HEK293 (cell line): ENCODE measurements at regions not wholly inside any gene's neighbourhood (a gene's known extent, or its start where the extent isn't known, plus 50 kb on each side); places are given as distances from the start of the nearest gene placed in this dataset.

Experiments
- CTCF ChIA-PET: fragments of 350-600 bp; formaldehyde crosslinking; extraction: SDS; loops from one replicate; lab custom pipeline; 2021; ENCODE audit warnings: antibody characterized with exemption; lab: Yijun Ruan, JAX
- POLR2A ChIA-PET: fragments of 300-600 bp; formaldehyde crosslinking; extraction: SDS; loops from one replicate; lab custom pipeline; 2020; ENCODE audit warnings: antibody characterized with exemption, inconsistent platforms; lab: Yijun Ruan, JAX
- H3K27ac ChIP-seq: fragments of 200-500 bp; sonication (Bioruptor generic); 2 replicates; pipeline ENCODE4 v1.5.1; 2014; ENCODE audit warnings: low read depth, low read length, control low read depth, inconsistent platforms; ENCODE audit errors: extremely low read depth
- H3K36me3 ChIP-seq, 2 experiments: fragments of 200-500 bp in 1 of 2; sonication (Bioruptor generic) in 1 of 2; 1 replicate in 1 of 2; 2 replicates in 1 of 2; pipeline ENCODE4 v1.5.1; 2014 to 2017; ENCODE audit warnings: inconsistent platforms in 2 of 2, low read length in 2 of 2; ENCODE audit not compliant: control insufficient read depth in 2 of 2, insufficient read depth in 1 of 2
- H3K4me1 ChIP-seq: fragments of 200-500 bp; sonication (Bioruptor generic); 2 replicates; pipeline ENCODE4 v1.5.1; 2014; ENCODE audit warnings: mild to moderate bottlenecking, low read length, inconsistent platforms; ENCODE audit not compliant: control insufficient read depth, insufficient read depth
- H3K4me3 ChIP-seq: 2 replicates; pipeline ENCODE4 v1.5.1; 2011; ENCODE audit warnings: low read depth, mild to moderate bottlenecking, control low read depth, low read length, moderate library complexity
- H3K9me3 ChIP-seq: fragments of 200-500 bp; sonication (Bioruptor generic); 2 replicates; pipeline ENCODE4 v1.5.1; 2014; ENCODE audit warnings: low read depth, low read length, inconsistent platforms; ENCODE audit not compliant: control insufficient read depth, insufficient read depth
- BCL11A ChIP-seq: fragments of 450-650 bp; formaldehyde crosslinking; IDR thresholded peaks from 2 replicates; pipeline ENCODE4 v1.5.1; 2016; ENCODE audit warnings: low read depth, missing biosample characterization, missing genetic modification characterization
- GFI1B ChIP-seq: fragments of 450-650 bp; formaldehyde crosslinking; IDR thresholded peaks from 2 replicates; pipeline ENCODE4 v1.5.1; 2016; ENCODE audit warnings: missing biosample characterization, missing genetic modification characterization
- GLI4 ChIP-seq: fragments of 450-650 bp; formaldehyde crosslinking; IDR thresholded peaks from 2 replicates; pipeline ENCODE4 v1.5.1; 2016; ENCODE audit warnings: missing biosample characterization, missing genetic modification characterization
- HOXA7 ChIP-seq: sonication (generic); formaldehyde crosslinking; IDR thresholded peaks from 2 replicates; pipeline ENCODE4 v1.8.1; 2022; ENCODE audit warnings: missing genetic modification reagents, borderline replicate concordance
- SCRT2 ChIP-seq: fragments of 450-650 bp; formaldehyde crosslinking; IDR thresholded peaks from 2 replicates; pipeline ENCODE4 v1.5.1; 2016; ENCODE audit warnings: missing biosample characterization, missing genetic modification characterization
- TCF7L2 ChIP-seq: IDR thresholded peaks from 2 replicates; pipeline ENCODE4 v1.6.1; 2011; ENCODE audit warnings: low read depth, mild to moderate bottlenecking, inconsistent platforms, low read length, moderate library complexity, borderline replicate concordance
- YY2 ChIP-seq: fragments of 450-650 bp; formaldehyde crosslinking; IDR thresholded peaks from 2 replicates; pipeline ENCODE4 v1.5.1; 2016; ENCODE audit warnings: missing biosample characterization, missing genetic modification characterization
- ZBTB20 ChIP-seq: fragments of 450-650 bp; formaldehyde crosslinking; IDR thresholded peaks from 2 replicates; pipeline ENCODE4 v1.5.1; 2016; ENCODE audit warnings: missing biosample characterization, missing genetic modification characterization
- ZBTB48 ChIP-seq: fragments of 450-650 bp; formaldehyde crosslinking; IDR thresholded peaks from 2 replicates; pipeline ENCODE4 v1.5.1; 2016; ENCODE audit warnings: missing biosample characterization, missing genetic modification characterization
- ZNF16 ChIP-seq: fragments of 450-650 bp; formaldehyde crosslinking; IDR thresholded peaks from 2 replicates; pipeline ENCODE4 v1.5.1; 2016; ENCODE audit warnings: low read depth, missing biosample characterization, missing genetic modification characterization
- ZNF175 ChIP-seq: fragments of 450-650 bp; formaldehyde crosslinking; IDR thresholded peaks from 2 replicates; pipeline ENCODE4 v1.5.1; 2016; ENCODE audit warnings: missing biosample characterization, missing genetic modification characterization
- ZNF211 ChIP-seq: fragments of 450-650 bp; formaldehyde crosslinking; IDR thresholded peaks from 2 replicates; pipeline ENCODE4 v1.5.1; 2016; ENCODE audit warnings: low read depth, missing biosample characterization, missing genetic modification characterization
- ZNF221 ChIP-seq: fragments of 450-650 bp; formaldehyde crosslinking; IDR thresholded peaks from 2 replicates; pipeline ENCODE4 v1.5.1; 2017; ENCODE audit warnings: missing biosample characterization, missing genetic modification characterization, borderline replicate concordance
- ZNF248 ChIP-seq: fragments of 450-650 bp; formaldehyde crosslinking; IDR thresholded peaks from 2 replicates; pipeline ENCODE4 v1.5.1; 2017; ENCODE audit warnings: missing biosample characterization, missing genetic modification characterization
- ZNF274 ChIP-seq, 2 experiments: fragments of 200-500 bp in 1 of 2; fragments of 450-650 bp in 1 of 2; sonication (Bioruptor generic) in 1 of 2; formaldehyde crosslinking in 1 of 2; IDR thresholded peaks; 2 replicates each; pipeline versions ENCODE4 v1.5.1 to v1.6.1; 2014 to 2016; ENCODE audit warnings: borderline replicate concordance in 1 of 2, inconsistent platforms in 1 of 2, low read length in 1 of 2, missing biosample characterization in 1 of 2, missing genetic modification characterization in 1 of 2
- ZNF423 ChIP-seq: fragments of 450-650 bp; formaldehyde crosslinking; IDR thresholded peaks from 2 replicates; pipeline ENCODE4 v1.5.1; 2016; ENCODE audit warnings: missing biosample characterization, missing genetic modification characterization
- ZNF623 ChIP-seq: fragments of 450-650 bp; formaldehyde crosslinking; IDR thresholded peaks from 2 replicates; pipeline ENCODE4 v1.5.1; 2016; ENCODE audit warnings: missing biosample characterization, missing genetic modification characterization
- ZNF830 ChIP-seq: fragments of 450-650 bp; IDR thresholded peaks from 2 replicates; pipeline ENCODE4 v1.5.0; 2018; ENCODE audit warnings: missing biosample characterization, missing genetic modification characterization, low read depth, mild to moderate bottlenecking, moderate library complexity
- ZSCAN23 ChIP-seq: fragments of 450-650 bp; formaldehyde crosslinking; IDR thresholded peaks from 2 replicates; pipeline ENCODE4 v1.5.1; 2016; ENCODE audit warnings: missing biosample characterization, missing genetic modification characterization
- ZXDB ChIP-seq: fragments of 450-650 bp; formaldehyde crosslinking; IDR thresholded peaks from 2 replicates; pipeline ENCODE4 v1.5.1; 2016; ENCODE audit warnings: missing biosample characterization, missing genetic modification characterization
- TF ChIP-seq, protein P1 (sequence below): sonication (generic); formaldehyde crosslinking; IDR thresholded peaks from 2 replicates; pipeline ENCODE4 v1.8.1; 2022; ENCODE audit warnings: mild to moderate bottlenecking, moderate library complexity, missing genetic modification reagents
- TF ChIP-seq, protein P2 (sequence below): fragments of 450-650 bp; formaldehyde crosslinking; IDR thresholded peaks from 2 replicates; pipeline ENCODE4 v1.5.1; 2016; ENCODE audit warnings: missing biosample characterization, missing genetic modification characterization
- TF ChIP-seq, protein P3 (sequence below): fragments of 450-650 bp; formaldehyde crosslinking; IDR thresholded peaks from 2 replicates; pipeline ENCODE4 v1.5.1; 2016; ENCODE audit warnings: missing biosample characterization, missing genetic modification characterization
- TF ChIP-seq, protein P4 (sequence below): fragments of 450-650 bp; formaldehyde crosslinking; IDR thresholded peaks from 2 replicates; pipeline ENCODE4; 2016; ENCODE audit warnings: missing biosample characterization, missing genetic modification characterization
- TF ChIP-seq, protein P5 (sequence below): fragments of 450-650 bp; formaldehyde crosslinking; IDR thresholded peaks from 2 replicates; pipeline ENCODE4 v1.5.1; 2016; ENCODE audit warnings: missing biosample characterization, missing genetic modification characterization

DNA sequence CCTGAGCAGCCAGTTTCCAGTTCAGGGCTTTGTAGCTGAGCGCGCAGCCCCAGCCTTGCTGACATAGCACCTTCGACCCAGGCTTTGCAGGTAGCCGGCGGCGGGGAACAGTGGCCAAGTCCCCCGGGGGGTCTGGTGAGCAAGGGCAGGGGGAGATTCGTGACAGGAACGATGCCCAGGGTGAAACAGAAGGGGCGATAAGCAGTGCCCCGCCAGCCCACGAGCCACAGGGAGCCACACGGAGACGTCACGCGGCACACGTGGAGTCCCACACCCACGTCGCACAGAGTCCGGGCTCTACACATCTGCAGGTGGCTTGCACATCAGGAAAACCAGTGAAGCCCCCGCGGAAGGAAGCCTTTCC is 127.2 kb downstream of the SOX1 start (continued):
- TF ChIP-seq, protein P1, sequence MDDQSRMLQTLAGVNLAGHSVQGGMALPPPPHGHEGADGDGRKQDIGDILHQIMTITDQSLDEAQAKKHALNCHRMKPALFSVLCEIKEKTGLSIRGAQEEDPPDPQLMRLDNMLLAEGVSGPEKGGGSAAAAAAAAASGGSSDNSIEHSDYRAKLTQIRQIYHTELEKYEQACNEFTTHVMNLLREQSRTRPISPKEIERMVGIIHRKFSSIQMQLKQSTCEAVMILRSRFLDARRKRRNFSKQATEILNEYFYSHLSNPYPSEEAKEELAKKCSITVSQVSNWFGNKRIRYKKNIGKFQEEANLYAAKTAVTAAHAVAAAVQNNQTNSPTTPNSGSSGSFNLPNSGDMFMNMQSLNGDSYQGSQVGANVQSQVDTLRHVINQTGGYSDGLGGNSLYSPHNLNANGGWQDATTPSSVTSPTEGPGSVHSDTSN, result no peak
- TF ChIP-seq, protein P2, sequence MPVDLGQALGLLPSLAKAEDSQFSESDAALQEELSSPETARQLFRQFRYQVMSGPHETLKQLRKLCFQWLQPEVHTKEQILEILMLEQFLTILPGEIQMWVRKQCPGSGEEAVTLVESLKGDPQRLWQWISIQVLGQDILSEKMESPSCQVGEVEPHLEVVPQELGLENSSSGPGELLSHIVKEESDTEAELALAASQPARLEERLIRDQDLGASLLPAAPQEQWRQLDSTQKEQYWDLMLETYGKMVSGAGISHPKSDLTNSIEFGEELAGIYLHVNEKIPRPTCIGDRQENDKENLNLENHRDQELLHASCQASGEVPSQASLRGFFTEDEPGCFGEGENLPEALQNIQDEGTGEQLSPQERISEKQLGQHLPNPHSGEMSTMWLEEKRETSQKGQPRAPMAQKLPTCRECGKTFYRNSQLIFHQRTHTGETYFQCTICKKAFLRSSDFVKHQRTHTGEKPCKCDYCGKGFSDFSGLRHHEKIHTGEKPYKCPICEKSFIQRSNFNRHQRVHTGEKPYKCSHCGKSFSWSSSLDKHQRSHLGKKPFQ (tag by site-specific recombination), result no peak
- no peak for TF ChIP-seq GLI4 (tag by site-specific recombination)
- no peak for TF ChIP-seq HOXA7 (CRISPR knock-in tag)
- TF ChIP-seq ZSCAN23 (tag by site-specific recombination), result no peak
- TF ChIP-seq SCRT2 (tag by site-specific recombination), result no peak
- no peak for TF ChIP-seq ZNF623 (tag by site-specific recombination)
- no peak for TF ChIP-seq ZNF16 (tag by site-specific recombination)

DNA sequence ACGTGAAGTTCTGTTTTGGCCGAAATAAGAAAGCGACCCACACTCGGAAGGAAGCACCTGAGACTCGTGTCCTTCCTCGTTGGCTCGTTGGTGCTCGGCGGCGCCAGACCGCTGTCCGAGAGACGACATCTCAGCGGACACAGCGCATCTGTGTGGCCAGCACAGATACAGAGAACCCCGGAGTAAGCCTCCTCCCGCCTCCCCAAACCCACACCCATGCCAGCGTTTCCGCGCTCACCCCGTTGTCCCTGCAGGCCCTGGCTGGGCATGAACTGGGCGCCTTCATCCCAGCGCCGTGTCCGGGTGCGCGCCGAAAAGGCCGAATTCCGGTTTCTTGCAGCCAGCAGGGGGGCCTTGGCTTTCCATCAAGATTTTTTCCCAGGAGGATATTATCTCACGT is 127.6 kb downstream of the SOX1 start:
- H3K27ac ChIP-seq, result no peak overlapping the region
- no peaks in the 10 kb centered on the region for H3K36me3 ChIP-seq
- TF ChIP-seq ZXDB (tag by site-specific recombination) (no peak), BCL11A (tag by site-specific recombination) (no peak), TCF7L2 (no peak), YY2 (tag by site-specific recombination) (no peak), ZNF248 (no peak), ZNF423 (tag by site-specific recombination) (no peak), ZNF211 (no peak), ZNF830 (tag by site-specific recombination) (no peak), ZBTB48 (tag by site-specific recombination) (no peak), ZNF221 (tag by site-specific recombination) (no peak), ZBTB20 (tag by site-specific recombination) (no peak), GFI1B (tag by site-specific recombination) (no peak), ZNF274 (IDR thresholded peaks at IDR 0.05; ENCODE audit: low read length) (no peak), ZNF274 (tag by site-specific recombination; IDR thresholded peaks at IDR 0.05; ENCODE audit: borderline replicate concordance) (no peak), ZNF175 (tag by site-specific recombination) (no peak)
- TF ChIP-seq, protein P3, sequence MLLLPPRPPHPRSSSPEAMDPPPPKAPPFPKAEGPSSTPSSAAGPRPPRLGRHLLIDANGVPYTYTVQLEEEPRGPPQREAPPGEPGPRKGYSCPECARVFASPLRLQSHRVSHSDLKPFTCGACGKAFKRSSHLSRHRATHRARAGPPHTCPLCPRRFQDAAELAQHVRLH, result no peak
- TF ChIP-seq, protein P4, sequence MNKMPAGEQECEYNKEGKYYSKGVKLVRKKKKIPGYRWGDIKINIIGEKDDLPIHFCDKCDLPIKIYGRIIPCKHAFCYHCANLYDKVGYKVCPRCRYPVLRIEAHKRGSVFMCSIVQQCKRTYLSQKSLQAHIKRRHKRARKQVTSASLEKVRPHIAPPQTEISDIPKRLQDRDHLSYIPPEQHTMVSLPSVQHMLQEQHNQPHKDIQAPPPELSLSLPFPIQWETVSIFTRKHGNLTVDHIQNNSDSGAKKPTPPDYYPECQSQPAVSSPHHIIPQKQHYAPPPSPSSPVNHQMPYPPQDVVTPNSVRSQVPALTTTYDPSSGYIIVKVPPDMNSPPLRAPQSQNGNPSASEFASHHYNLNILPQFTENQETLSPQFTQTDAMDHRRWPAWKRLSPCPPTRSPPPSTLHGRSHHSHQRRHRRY (tag by site-specific recombination), result no peak
- TF ChIP-seq, protein P1, result no peak
- TF ChIP-seq, protein P5, sequence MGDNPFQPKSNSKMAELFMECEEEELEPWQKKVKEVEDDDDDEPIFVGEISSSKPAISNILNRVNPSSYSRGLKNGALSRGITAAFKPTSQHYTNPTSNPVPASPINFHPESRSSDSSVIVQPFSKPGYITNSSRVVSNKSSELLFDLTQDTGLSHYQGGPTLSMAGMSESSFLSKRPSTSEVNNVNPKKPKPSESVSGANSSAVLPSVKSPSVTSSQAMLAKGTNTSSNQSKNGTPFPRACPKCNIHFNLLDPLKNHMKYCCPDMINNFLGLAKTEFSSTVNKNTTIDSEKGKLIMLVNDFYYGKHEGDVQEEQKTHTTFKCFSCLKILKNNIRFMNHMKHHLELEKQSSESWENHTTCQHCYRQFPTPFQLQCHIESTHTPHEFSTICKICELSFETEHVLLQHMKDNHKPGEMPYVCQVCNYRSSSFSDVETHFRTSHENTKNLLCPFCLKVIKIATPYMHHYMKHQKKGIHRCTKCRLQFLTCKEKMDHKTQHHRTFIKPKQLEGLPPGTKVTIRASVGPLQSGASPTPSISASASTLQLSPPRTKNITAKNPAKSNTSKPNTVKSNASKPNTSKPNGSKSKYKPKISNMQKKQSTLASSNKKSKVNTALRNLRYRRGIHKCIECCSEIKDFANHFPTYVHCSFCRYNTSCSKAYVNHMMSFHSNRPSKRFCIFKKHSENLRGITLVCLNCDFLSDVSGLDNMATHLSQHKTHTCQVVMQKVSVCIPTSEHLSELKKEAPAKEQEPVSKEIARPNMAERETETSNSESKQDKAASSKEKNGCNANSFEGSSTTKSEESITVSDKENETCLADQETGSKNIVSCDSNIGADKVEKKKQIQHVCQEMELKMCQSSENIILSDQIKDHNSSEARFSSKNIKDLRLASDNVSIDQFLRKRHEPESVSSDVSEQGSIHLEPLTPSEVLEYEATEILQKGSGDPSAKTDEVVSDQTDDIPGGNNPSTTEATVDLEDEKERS (tag by site-specific recombination), result no peak
- H3K9me3 ChIP-seq, result no peaks in the 10 kb centered on the region
- H3K4me1 ChIP-seq, result no peaks in the 10 kb centered on the region
- H3K4me3 ChIP-seq, result no peak overlapping the region
- POLR2A ChIA-PET, result no interaction called here
- CTCF ChIA-PET, result no interaction called here
